A549 (cell line): ENCODE measurements at regions not wholly inside any gene's neighbourhood (a gene's known extent, or its start where the extent isn't known, plus 50 kb on each side); places are given as distances from the start of the nearest gene placed in this dataset.

Experiments used
- BHLHE40 ChIP-seq: IDR thresholded peaks from 2 replicates; pipeline ENCODE4 v1.6.1; 2012; ENCODE audit warnings: low read depth, low read length, inconsistent platforms
- CEBPB ChIP-seq, 2 experiments: fragments of >200 bp in 1 of 2; sonication (Bioruptor Twin) in 1 of 2; formaldehyde crosslinking in 1 of 2; IDR thresholded peaks; 2 replicates each; pipeline ENCODE4 v1.6.1; 2012 to 2016
- EP300 ChIP-seq, 2 experiments: fragments of >200 bp; sonication (Bioruptor Twin); formaldehyde crosslinking; IDR thresholded peaks; 2 replicates in 1 of 2; 3 replicates in 1 of 2; pipeline ENCODE4 v1.6.1; 2016 to 2017
- JUNB ChIP-seq: fragments of >200 bp; sonication (Bioruptor Twin); formaldehyde crosslinking; IDR thresholded peaks from 2 replicates; pipeline ENCODE4 v1.6.1; 2016
- SMC3 ChIP-seq: fragments of >200 bp; sonication (Bioruptor Twin); formaldehyde crosslinking; IDR thresholded peaks from 3 replicates; pipeline ENCODE4 v1.6.1; 2018; ENCODE audit warnings: inconsistent platforms

GRCh38 chr10:65033957-65034356 lies 1512.8 kb downstream of the REEP3 start:
- TF ChIP-seq SMC3 (no peak), EP300 (IDR thresholded peaks at IDR 0.05) (no peak), CEBPB (IDR thresholded peaks at IDR 0.05) (no peak), JUNB (no peak), BHLHE40 (no peak)
